ENCODE measurements at regions not wholly inside any gene's neighbourhood (a gene's known extent, or its start where the extent isn't known, plus 50 kb on each side); places are given as distances from the start of the nearest gene placed in this dataset.

- no peaks in the 10 kb centered on the region for H3K36me3 ChIP-seq
- intact Hi-C loops (cut with DNase I; ENCODE audit: low total_unique reads) = no loop called here
- H3K4me3 ChIP-seq = no peak overlapping the region
- TF ChIP-seq CTCF (IDR thresholded peaks at IDR 0.05 in 8 of 11, conservative IDR thresholded peaks at IDR 0.05 in 3 of 11) = no peak
- TF ChIP-seq POLR2AphosphoS5 (IDR thresholded peaks at IDR 0.05) = no peak
- no peak for TF ChIP-seq POLR2A (IDR thresholded peaks at IDR 0.05)
- H3K27me3 ChIP-seq (replicated peaks in 1 of 7) = peaks cover 0 to 8% (median 0%) of the 10 kb centered on the region in 7 donors
- H3K27ac ChIP-seq = no peak overlapping the region
- no peaks in the 10 kb centered on the region for H3K9me3 ChIP-seq
- DNase-seq = no peak
- no peaks in the 10 kb centered on the region for H3K4me1 ChIP-seq
Observed at GRCh38 chr10:44781131-44781530, 130.0 kb upstream of the TMEM72 start.

GRCh38 chr10:44786286-44786850 is 124.8 kb upstream of the TMEM72 start:
- Histone ChIP-seq H3K4me1 (no peaks in the 10 kb centered on the region), H3K36me3 (no peaks in the 10 kb centered on the region), H3K27ac (no peak overlapping the region), H3K4me3 (no peak overlapping the region), H3K9me3 (no peaks in the 10 kb centered on the region), H3K27me3 (replicated peaks in 1 of 7) (peaks cover 0 to 4% (median 0%) of the 10 kb centered on the region in 7 donors)
- no peak for TF ChIP-seq POLR2AphosphoS5 (IDR thresholded peaks at IDR 0.05)
- TF ChIP-seq CTCF (IDR thresholded peaks at IDR 0.05 in 8 of 11, conservative IDR thresholded peaks at IDR 0.05 in 3 of 11) = no peak
- no peak for TF ChIP-seq POLR2A (IDR thresholded peaks at IDR 0.05)
- 72 to 89% (median 80%) methylated on average over 7 of the region's 7 CpGs for WGBS, 5 donors
- no peak for DNase-seq
- intact Hi-C loops (cut with DNase I; ENCODE audit: low total_unique reads) = no loop called here

GRCh38 chr10:44787480-44788075 is 123.6 kb upstream of the TMEM72 start:
- WGBS, 5 donors = 81 to 90% (median 88%) methylated on average over 7 of the region's 7 CpGs
- no peak for TF ChIP-seq POLR2A (IDR thresholded peaks at IDR 0.05)
- TF ChIP-seq CTCF (IDR thresholded peaks at IDR 0.05 in 8 of 11, conservative IDR thresholded peaks at IDR 0.05 in 3 of 11) = no peak
- no peak for TF ChIP-seq POLR2AphosphoS5 (IDR thresholded peaks at IDR 0.05)
- H3K4me3 ChIP-seq = no peak overlapping the region
- H3K27me3 ChIP-seq (replicated peaks in 1 of 7) = peaks cover 0 to 5% (median 0%) of the 10 kb centered on the region in 7 donors
- no peaks in the 10 kb centered on the region for H3K9me3 ChIP-seq
- H3K27ac ChIP-seq = no peak overlapping the region
- DNase-seq = no peak
- no peaks in the 10 kb centered on the region for H3K36me3 ChIP-seq
- no peaks in the 10 kb centered on the region for H3K4me1 ChIP-seq
- intact Hi-C loops (cut with DNase I; ENCODE audit: low total_unique reads) = no loop called here

GRCh38 chr10:44788147-44789129 is 122.7 kb upstream of the TMEM72 start:
- Histone ChIP-seq H3K27ac (no peak overlapping the region), H3K27me3 (replicated peaks in 1 of 7) (peaks cover 0 to 5% (median 0%) of the 10 kb centered on the region in 7 donors), H3K9me3 (no peaks in the 10 kb centered on the region), H3K36me3 (no peaks in the 10 kb centered on the region), H3K4me1 (no peaks in the 10 kb centered on the region), H3K4me3 (no peak overlapping the region)
- WGBS, 5 donors = 81 to 87% (median 83%) methylated on average over 12 of the region's 12 CpGs
- DNase-seq = no peak
- intact Hi-C loops (cut with DNase I; ENCODE audit: low total_unique reads) = no loop called here
- TF ChIP-seq POLR2AphosphoS5 (IDR thresholded peaks at IDR 0.05) (no peak), CTCF (IDR thresholded peaks at IDR 0.05 in 8 of 11, conservative IDR thresholded peaks at IDR 0.05 in 3 of 11) (no peak), POLR2A (IDR thresholded peaks at IDR 0.05) (no peak)

All from spleen (tissue), 11 donors.